Body of pancreas (tissue), 4 donors: ENCODE measurements at regions not wholly inside any gene's neighbourhood (a gene's known extent, or its start where the extent isn't known, plus 50 kb on each side); places are given as distances from the start of the nearest gene placed in this dataset.

Experiments
- POLR2A ChIP-seq, 3 donors: fragments of 450-650 bp; IDR thresholded peaks; one replicate each; pipeline ENCODE4 v1.6.1; 2016; ENCODE audit warnings: antibody characterized with exemption in 3 of 3, mild to moderate bottlenecking in 2 of 3
- TF ChIP-seq, protein P1 (sequence below), 7 experiments: fragments of 450-650 bp in 4 of 7; fragments of 200-600 bp in 3 of 7; sonication (generic) in 3 of 7; IDR thresholded peaks; one replicate each; pipeline ENCODE4 v1.5.1; 2016 to 2019; ENCODE audit warnings: antibody characterized with exemption in 7 of 7

DNA sequence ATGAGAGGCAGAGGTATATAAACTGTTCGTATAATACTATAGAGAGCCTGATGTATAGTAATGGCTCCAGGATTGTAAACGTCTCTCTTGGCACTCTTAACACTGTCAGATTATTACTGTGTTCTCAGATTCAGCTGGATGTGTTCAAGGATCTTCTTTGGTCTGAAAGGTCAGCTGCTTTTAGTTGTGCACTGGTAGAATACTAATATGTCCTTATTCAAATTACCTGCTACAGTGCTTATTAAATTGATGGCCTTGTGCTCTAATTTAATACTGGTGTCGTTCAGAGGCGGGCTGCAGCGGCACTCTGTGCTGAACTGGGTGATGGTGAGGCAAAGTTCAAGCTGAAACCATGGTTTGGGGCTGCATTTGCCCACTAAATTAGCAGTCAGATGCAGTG lies 216.7 kb upstream of the ARRDC3 start:
- TF ChIP-seq, protein P1, sequence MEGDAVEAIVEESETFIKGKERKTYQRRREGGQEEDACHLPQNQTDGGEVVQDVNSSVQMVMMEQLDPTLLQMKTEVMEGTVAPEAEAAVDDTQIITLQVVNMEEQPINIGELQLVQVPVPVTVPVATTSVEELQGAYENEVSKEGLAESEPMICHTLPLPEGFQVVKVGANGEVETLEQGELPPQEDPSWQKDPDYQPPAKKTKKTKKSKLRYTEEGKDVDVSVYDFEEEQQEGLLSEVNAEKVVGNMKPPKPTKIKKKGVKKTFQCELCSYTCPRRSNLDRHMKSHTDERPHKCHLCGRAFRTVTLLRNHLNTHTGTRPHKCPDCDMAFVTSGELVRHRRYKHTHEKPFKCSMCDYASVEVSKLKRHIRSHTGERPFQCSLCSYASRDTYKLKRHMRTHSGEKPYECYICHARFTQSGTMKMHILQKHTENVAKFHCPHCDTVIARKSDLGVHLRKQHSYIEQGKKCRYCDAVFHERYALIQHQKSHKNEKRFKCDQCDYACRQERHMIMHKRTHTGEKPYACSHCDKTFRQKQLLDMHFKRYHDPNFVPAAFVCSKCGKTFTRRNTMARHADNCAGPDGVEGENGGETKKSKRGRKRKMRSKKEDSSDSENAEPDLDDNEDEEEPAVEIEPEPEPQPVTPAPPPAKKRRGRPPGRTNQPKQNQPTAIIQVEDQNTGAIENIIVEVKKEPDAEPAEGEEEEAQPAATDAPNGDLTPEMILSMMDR (IDR thresholded peaks at IDR 0.05) = no peak
- no peak for TF ChIP-seq POLR2A (IDR thresholded peaks at IDR 0.05)
